ENCODE measurements at regions not wholly inside any gene's neighbourhood (a gene's known extent, or its start where the extent isn't known, plus 50 kb on each side); places are given as distances from the start of the nearest gene placed in this dataset.

DNA sequence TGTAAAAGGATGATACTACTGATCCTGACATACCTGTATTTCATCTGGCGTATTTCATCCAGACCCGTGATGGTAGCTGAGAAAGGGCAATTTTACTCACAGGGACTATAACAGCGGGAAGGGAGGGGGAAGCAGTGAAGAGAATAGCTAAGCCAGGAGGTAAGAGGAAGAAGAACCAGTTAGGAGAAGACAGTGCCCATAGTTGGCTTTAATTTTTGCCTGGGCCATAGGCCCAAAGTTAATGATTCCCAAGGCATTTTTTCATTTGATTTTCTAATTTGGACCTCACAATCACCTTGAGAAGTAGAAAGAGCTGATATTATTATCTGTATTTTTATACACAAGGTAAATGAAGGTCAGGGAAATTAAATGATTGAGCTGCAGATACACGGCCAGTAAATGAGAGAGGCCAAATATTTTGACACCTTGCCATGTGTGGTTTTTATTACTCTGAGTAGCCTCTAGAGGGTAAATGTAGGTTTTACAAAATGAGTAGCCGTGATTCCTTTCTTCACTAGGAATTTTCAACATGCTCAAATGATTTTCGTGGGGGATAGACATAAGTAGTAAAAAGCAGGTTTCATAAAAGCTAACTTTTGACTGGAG, 382.2 kb downstream of the FUT8 start:
- H3K4me2 ChIP-seq (ENCODE audit: low read depth, low read length, poor library complexity, severe bottlenecking): no peak overlapping the region
- no peak overlapping the region for H2AFZ ChIP-seq (ENCODE audit: low read depth, low read length, severe bottlenecking)
- no peak for TF ChIP-seq EZH2phosphoT487 (conservative IDR thresholded peaks at IDR 0.05; ENCODE audit: low read length)
- TF ChIP-seq, protein P1, sequence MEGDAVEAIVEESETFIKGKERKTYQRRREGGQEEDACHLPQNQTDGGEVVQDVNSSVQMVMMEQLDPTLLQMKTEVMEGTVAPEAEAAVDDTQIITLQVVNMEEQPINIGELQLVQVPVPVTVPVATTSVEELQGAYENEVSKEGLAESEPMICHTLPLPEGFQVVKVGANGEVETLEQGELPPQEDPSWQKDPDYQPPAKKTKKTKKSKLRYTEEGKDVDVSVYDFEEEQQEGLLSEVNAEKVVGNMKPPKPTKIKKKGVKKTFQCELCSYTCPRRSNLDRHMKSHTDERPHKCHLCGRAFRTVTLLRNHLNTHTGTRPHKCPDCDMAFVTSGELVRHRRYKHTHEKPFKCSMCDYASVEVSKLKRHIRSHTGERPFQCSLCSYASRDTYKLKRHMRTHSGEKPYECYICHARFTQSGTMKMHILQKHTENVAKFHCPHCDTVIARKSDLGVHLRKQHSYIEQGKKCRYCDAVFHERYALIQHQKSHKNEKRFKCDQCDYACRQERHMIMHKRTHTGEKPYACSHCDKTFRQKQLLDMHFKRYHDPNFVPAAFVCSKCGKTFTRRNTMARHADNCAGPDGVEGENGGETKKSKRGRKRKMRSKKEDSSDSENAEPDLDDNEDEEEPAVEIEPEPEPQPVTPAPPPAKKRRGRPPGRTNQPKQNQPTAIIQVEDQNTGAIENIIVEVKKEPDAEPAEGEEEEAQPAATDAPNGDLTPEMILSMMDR (IDR thresholded peaks at IDR 0.05; ENCODE audit: insufficient read depth, low read length, poor library complexity, severe bottlenecking): no peak
- no peaks in the 10 kb centered on the region for H3K9me3 ChIP-seq (ENCODE audit: insufficient read depth, low read length)
- no peak overlapping the region for H3K9ac ChIP-seq (ENCODE audit: low read length)
- no peaks in the 10 kb centered on the region for H4K20me1 ChIP-seq (ENCODE audit: low read depth, low read length)
- H3K4me3 ChIP-seq (ENCODE audit: insufficient read depth, low read length, poor library complexity, severe bottlenecking): no peak overlapping the region
- H3K27me3 ChIP-seq (ENCODE audit: low read length): no peaks in the 10 kb centered on the region
- no peaks in the 10 kb centered on the region for H3K79me2 ChIP-seq (ENCODE audit: insufficient read depth, low read length)
- no peaks in the 10 kb centered on the region for H3K9me2 ChIP-seq (replicated peaks; ENCODE audit: insufficient read depth, low read length)
- no peaks in the 10 kb centered on the region for H3F3A ChIP-seq (ENCODE audit: insufficient read depth)
- no peaks in the 10 kb centered on the region for H3K36me3 ChIP-seq (ENCODE audit: low read length)
- H3K27ac ChIP-seq (ENCODE audit: low read depth, low read length): no peak overlapping the region

DNA sequence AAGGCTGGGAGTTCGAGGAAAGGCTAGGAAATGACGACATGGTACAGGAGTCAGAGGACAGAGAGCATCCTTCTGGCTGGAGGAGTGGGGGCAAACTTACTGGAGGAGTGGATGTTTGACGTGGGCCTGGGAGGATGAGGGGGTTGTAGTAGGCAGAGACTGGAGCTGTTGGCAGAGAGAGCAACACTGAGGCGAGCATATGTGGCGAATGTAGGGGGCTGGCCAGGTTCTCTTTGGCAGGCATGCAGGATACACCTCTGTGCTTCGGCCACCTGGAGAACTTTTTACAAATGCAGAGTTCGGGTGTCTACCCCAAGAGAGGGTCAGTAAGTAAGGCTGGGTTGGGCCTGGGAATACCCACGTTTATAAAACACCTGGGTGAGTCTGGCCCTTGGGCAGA, 385.7 kb downstream of the FUT8 start:
- no peak overlapping the region for H2AFZ ChIP-seq (ENCODE audit: low read depth, low read length, severe bottlenecking)
- H4K20me1 ChIP-seq (ENCODE audit: low read depth, low read length): no peaks in the 10 kb centered on the region
- no peak overlapping the region for H3K9ac ChIP-seq (ENCODE audit: low read length)
- 0 out of 2 replicates have a peak, but pooled peaks cover 8% of the 10 kb centered on the region for H3K9me3 ChIP-seq (ENCODE audit: insufficient read depth, low read length)
- H3F3A ChIP-seq (ENCODE audit: insufficient read depth): no peaks in the 10 kb centered on the region
- no peaks in the 10 kb centered on the region for H3K79me2 ChIP-seq (ENCODE audit: insufficient read depth, low read length)
- no peaks in the 10 kb centered on the region for H3K27me3 ChIP-seq (ENCODE audit: low read length)
- H3K9me2 ChIP-seq (replicated peaks; ENCODE audit: insufficient read depth, low read length): no peaks in the 10 kb centered on the region
- no peak overlapping the region for H3K4me2 ChIP-seq (ENCODE audit: low read depth, low read length, poor library complexity, severe bottlenecking)
- no peak overlapping the region for H3K4me3 ChIP-seq (ENCODE audit: insufficient read depth, low read length, poor library complexity, severe bottlenecking)
- H3K27ac ChIP-seq (ENCODE audit: low read depth, low read length): no peak overlapping the region
- H3K36me3 ChIP-seq (ENCODE audit: low read length): no peaks in the 10 kb centered on the region
- TF ChIP-seq, protein P1 (IDR thresholded peaks at IDR 0.05; ENCODE audit: insufficient read depth, low read length, poor library complexity, severe bottlenecking): no peak
- no peak for TF ChIP-seq EZH2phosphoT487 (conservative IDR thresholded peaks at IDR 0.05; ENCODE audit: low read length)

DNA sequence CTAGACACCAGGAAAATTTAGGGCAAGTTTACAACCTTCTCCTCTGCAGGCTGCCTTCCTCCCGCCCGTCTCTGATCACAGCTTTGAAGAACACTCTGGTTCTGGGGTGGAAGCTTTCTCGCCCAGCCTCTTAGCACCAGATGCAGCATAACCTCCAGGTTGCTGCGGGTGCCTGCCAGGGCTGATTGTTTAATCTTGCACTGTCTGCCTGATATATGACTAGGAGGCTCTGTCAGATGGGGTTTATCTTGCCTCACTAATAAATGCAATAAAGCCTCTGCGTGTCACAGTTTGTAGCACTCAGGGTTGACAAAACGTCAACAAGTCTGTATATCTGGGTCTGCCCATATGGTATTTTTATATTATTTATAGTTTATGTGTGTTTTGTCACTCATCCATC, 388.2 kb downstream of the FUT8 start:
- H4K20me1 ChIP-seq (ENCODE audit: low read depth, low read length): no peaks in the 10 kb centered on the region
- H3K9me2 ChIP-seq (replicated peaks; ENCODE audit: insufficient read depth, low read length): no peaks in the 10 kb centered on the region
- no peak overlapping the region for H3K4me2 ChIP-seq (ENCODE audit: low read depth, low read length, poor library complexity, severe bottlenecking)
- no peak overlapping the region for H2AFZ ChIP-seq (ENCODE audit: low read depth, low read length, severe bottlenecking)
- H3K4me3 ChIP-seq (ENCODE audit: insufficient read depth, low read length, poor library complexity, severe bottlenecking): no peak overlapping the region
- no peaks in the 10 kb centered on the region for H3F3A ChIP-seq (ENCODE audit: insufficient read depth)
- H3K36me3 ChIP-seq (ENCODE audit: low read length): no peaks in the 10 kb centered on the region
- TF ChIP-seq EZH2phosphoT487 (conservative IDR thresholded peaks at IDR 0.05; ENCODE audit: low read length): no peak
- TF ChIP-seq, protein P1 (IDR thresholded peaks at IDR 0.05; ENCODE audit: insufficient read depth, low read length, poor library complexity, severe bottlenecking): no peak
- 0 out of 2 replicates have a peak, but pooled peaks cover 8% of the 10 kb centered on the region for H3K9me3 ChIP-seq (ENCODE audit: insufficient read depth, low read length)
- no peak overlapping the region for H3K9ac ChIP-seq (ENCODE audit: low read length)
- no peaks in the 10 kb centered on the region for H3K79me2 ChIP-seq (ENCODE audit: insufficient read depth, low read length)
- H3K27ac ChIP-seq (ENCODE audit: low read depth, low read length): no peak overlapping the region
- no peaks in the 10 kb centered on the region for H3K27me3 ChIP-seq (ENCODE audit: low read length)

Measured in SU-DHL-6 (cell line).